GM21786 (cell line): ENCODE measurements at regions not wholly inside any gene's neighbourhood (a gene's known extent, or its start where the extent isn't known, plus 50 kb on each side); places are given as distances from the start of the nearest gene placed in this dataset.
"Not testable (repeated sequence)": the region's sequence is repeated elsewhere in the genome, so short reads cannot be mapped to it uniquely, and the experiment has no call there.

ENCODE experiments used
- ATAC-seq: cut with Tn5 transposase; IDR thresholded peaks from one replicate; pipeline ENCODE4 v1.9.1; 2021; ENCODE audit not compliant: unreplicated experiment

DNA sequence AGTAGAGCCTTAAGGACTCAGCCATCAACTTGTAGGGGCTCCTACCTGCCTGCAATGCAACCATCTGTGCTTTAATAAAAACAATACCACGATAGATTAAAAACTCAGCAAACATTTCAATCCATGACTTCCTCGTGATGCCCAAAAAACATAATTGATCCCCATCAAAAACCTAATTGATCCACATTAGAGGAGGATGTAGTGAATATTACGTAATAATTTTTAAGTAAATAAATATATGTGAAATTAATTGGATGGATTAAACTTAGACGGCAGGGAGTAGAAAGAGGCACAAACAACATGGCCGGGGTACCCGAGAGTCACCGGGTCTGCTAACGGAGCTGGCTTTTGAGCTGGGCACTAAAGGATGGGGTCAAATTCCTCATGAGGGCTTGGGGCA lies 87.3 kb downstream of the ARL4C start:
- ATAC-seq, result no peak

DNA sequence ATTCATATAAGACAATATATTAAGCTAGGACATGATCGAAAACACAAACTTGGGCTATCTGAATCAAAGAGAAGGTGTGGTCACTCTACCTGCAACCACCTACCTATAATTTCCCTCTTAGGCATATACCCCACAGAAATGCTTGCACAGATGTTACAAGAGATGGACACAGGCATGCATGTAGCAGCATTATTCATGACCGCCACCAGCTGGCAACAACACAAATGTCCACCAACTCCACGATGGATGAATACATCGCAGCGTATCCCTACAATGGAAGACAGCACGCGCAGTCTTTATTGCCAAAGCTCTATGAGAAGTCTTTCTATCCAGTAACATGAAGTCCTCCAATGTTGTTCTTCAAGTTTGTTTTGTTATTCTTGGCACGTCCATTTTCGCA lies 90.8 kb downstream of the ARL4C start:
- no peak for ATAC-seq

DNA sequence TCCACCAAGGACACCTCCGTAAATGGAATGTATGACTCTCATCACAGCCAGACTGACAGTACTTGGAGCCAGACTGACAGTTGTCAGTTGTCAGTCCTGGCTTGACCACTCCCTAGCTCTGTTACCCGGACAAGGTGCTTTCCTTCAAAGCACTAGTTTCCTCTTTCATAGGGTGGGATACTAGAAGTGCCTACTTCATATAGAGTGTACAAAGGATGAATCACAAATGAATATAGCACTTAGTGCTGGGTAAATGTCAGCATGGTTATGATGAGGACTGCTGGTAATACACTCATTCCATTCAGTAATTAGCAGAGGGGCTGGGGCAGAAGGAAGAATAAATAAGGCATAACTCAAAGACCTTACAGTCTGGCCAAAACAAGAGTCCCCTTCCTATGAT lies 91.4 kb downstream of the ARL4C start:
- ATAC-seq, result no peak

DNA sequence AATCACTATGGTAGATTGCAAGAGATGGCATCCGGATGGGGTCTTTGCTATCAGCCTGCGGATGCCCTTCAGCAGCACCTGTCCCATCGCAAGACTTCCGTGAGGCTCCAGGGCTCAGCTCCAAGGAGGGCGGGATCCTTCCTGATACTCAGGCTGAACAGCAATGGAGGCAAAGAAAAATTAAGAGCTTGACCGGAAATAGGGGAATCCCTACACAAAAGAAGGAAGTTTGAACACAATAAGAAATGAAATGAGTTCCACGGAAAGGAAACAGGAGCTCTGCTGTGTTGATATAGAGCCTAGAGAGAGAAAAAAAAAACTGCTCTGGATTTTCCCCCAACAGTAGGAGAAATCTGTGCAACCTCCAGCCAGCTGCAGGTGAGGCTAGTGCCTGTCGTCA lies 91.9 kb downstream of the ARL4C start:
- ATAC-seq, result no peak

DNA sequence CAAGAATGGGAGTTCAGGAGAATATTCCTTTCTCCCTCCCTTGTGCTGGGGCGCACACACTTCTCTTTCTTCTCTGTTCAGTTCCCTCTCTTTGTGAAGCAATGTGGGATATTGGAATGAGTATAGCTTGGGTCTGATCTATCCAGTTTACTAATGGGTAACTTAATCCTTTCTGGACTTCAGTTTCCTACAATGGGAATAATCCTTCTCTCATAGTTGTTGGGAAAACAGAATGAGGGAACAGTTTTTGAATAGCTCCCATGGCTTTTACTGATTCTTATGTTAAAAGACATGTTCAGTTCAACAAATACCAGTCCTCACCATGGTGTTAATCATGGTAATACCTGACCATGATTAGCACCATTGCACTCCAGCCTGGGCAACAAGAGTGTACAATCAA lies 93.1 kb downstream of the ARL4C start:
- no peak for ATAC-seq

DNA sequence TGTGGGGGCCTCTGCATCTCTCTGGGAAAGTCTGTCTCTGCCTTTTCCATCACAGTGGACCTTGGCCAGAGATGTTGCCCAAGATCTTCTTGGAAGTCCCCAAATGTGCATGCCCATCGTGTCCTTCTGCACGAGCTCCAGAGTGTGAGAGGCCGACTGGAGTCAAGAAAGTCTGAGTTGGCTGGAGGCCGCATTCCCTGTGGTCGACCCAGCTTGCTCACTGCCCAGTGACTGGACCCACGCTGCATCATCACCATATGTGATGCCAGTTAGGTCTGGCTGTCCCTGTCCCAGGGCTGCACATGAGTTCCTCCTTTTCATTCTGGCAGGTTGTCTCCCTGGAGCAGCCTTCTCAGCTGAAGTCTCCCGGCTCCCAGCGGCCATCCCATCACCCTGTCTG lies 93.8 kb downstream of the ARL4C start:
- ATAC-seq, result no peak

DNA sequence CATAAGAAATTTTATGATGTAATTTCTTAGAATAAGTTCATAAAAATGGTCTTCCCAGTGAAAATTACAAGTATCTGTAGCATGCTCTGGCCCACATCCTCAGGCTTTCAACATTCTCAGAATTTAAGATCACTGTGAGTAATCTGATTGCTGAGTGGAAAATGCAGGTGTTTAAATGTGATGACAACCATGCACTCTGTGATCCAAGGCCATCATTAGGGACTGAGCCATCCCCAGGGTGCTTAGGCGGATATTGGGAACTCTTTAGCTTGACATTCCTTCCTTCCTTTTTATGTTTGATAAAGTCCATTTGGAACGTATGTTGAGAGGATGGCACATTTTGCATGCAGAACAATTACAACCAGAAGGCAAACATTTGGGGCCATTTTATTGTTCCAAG lies 95.5 kb downstream of the ARL4C start:
- no peak for ATAC-seq

DNA sequence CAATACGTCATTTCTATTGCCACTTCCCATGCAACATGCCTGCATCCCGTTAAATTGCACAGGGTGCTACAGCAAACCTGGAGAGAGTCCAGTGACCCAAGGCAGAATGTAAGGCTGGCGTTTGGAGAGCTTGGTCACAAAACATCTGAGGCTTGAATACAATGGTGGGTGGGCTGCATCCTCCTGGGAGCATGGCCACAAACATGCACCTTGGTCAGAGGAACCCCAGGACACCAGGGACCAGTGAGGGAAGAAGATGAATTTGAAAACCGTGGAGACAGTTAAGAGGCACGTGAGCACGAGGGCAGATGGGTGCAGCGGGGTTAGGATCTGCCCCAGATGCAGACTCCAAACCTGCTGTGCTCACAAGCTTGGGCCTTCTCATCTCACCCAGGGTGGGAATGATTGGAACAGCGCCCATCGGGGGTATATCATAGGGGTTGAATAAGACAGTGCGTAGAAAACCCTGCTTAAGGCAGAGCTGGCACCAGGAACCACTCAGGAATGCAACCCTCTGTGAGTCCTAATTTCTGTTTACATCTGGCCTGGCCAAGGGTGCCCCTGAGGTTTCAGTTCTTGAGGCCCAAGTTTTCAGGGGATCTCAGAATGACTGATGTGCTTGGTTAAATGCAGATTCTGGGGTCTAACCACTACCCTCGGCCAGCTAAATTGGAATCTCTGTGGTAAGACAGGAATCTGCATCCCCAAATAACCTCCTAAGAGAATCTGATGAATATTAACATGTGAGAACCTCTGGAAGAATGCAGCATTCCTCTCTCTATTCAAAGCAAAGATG lies 97.2 kb downstream of the ARL4C start:
- no peak for ATAC-seq

DNA sequence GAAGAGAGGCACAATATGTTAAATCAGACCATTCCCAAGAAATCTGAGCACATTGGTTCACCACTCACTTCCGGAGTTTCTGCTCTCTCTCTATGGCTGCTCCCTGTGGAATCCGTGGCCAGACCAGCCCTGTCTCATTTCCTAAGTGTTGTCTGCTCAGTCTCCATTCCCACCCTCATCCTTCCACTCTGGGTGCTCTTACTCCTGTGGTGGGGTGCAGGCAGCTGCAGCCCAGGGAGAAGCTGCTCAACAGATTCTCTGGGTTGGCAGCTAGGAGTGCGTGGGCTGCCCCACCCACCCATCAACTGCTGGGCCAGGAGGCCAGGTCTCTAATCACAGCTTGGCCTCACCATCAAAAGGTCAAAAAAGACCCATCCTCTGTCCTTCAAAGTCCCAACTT lies 98.3 kb downstream of the ARL4C start:
- ATAC-seq, result no peak

DNA sequence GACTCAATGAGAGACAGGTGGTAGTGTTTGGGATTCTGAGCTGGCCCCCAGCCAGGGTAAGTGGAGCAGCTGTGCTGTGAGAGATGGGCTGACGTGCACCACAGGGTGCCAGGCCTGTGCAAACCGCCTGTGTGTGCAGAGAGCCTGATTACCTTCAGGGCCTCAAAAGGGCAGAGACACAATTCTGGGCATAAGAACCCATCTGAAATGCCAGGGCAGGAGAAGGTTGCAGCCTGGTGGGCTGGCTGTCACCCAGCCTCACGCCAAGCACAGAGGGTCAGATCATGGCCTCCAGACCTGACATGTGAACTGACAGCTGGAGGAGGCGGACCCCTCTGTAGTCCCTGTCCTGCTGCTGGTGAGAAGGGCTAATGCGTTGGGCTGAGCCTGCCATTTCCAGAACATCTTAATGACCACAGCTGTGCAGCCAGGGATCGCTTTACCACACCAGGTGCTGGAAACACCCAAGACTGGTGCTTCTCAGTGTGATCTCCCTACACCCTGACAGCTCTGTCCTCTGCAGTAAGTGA lies 100.9 kb downstream of the ARL4C start:
- no peak for ATAC-seq

DNA sequence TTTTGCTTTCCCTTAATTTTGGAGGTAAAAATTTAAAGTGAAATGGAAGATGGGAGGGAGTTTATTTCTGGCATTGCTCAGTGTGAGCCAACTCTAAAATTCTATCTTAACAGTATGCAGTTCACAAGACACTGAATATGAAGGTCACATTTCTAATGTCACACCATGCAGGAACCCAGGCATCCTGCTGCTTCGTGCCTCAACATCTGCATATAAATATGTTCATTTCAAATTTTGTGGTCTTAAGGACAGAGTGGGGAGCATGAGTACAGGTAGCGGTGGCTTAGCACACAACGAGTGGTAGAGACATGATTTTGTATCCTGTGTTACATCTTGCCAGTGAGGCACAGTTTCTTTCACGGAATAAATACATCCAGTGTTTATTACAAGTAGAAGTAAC lies 102.4 kb downstream of the ARL4C start:
- ATAC-seq, result no peak

DNA sequence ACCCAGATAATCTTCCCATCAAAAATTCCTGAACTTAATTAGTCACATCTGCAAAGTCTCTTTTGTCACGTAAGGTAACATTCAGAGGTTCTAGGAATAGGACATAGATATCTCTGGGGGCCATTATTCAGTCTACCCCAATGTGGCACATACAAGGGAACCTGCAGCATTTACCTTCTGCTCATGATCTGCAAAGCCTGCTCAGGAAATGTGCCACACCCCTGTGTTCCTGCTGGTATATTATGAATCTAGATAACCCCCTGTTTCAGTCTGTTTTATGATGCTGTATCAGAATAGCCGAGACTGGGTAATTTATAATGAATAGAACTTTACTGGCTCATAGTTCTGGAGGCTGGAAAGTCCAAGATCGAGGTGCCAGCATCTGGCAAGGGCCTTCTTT lies 103.5 kb downstream of the ARL4C start:
- ATAC-seq, result no peak

DNA sequence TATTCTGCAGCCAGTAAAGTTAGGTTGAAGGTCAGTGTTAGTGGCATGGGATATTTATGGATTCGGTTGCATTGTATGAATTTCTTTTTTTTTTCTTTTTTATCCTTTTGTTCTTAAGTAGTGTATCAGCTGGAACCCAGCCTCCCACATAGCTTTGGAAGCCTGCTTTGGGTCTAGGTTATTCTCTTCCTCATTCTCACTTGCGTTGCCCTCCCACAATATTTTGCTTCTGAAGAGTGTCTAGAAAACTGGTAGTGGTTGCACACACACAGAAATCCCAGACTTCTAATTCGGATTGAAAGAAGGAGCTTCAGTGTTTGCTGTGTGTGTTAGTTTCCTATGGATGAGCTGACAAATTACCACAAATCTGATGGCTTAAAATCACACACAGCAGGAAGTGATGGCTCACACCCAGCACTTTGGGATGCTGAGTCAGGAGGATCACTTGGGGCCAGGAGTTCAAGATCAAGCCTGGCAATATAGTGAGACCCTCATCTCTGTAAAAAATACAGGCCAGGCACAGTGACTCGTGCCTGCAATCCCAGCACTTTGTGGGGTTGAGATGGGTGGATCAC lies 104.8 kb downstream of the ARL4C start:
- no peak for ATAC-seq

DNA sequence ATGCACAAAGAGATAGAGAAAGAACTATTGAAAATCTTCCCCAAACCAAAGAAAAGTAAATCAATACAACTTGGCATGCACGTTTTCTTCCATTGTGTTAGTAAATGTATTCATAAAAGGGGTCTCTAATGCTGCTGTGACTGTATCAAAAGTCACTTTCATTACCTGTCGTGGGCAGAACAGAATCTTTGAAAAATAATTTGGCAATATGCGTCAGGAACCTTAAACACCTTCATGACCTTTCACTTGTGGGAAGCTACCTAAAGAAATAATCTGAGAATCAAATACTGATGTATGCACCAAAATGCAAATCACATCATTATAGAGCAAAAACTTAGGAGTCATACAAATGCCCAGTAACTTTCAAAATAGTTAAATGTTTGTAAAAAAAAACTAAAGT lies 105.3 kb downstream of the ARL4C start:
- no peak for ATAC-seq

DNA sequence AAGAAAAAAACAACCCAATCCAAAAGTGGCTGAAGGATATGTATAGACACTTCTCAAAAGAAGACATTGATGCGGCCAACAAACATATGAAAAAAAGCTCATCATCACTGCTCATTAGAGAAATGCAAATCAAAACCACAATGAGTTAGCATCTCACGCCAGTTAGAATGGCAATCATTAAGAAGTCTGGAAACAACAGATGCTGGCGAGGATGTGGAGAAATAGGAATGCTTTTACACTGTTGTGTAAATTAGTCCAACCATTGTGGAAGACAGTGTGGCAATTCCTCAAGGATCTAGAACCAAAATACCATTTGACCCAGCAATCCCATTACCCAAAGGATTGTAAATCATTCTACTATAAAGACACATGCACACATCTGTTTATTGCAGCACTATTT lies 107.2 kb downstream of the ARL4C start:
- not testable (repeated sequence) for ATAC-seq

DNA sequence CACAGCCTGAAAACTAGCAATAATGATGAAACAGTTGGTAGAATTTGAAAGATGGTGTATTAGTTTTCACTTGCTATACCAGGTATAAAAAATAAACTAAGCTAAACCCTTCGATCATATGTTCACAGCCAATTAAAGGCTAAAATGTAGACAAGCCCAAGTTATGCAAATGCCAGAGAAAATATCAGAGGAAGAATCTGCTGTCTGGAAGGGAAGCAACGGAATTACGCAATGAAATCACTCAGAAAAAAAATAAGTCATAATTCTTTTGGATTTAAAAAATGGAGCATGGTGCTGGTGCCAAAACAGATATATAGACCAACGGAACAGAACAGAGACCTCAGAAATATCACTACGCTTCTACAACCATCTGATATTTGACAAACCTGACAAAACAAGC lies 108.3 kb downstream of the ARL4C start:
- ATAC-seq, result no peak

DNA sequence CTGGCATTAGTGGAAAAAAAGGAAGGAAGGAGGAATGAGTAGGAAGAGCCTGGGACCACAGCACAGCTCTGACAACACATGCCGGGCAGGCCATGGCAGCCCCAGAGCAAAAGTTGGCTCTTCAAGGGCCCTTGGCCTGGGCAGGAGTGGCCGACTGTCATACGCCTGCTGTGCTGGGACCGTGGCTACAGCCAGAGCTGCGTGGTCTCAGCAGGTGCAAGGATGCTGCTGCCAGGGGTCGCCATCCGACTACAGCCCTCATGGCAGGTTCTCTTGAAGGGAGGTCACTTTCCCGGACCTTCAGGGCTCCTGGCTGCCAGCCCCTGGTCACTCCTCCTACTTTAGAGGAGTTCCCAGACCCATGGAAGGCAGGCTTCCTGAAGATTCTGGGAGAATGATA lies 109.9 kb downstream of the ARL4C start:
- no peak for ATAC-seq

DNA sequence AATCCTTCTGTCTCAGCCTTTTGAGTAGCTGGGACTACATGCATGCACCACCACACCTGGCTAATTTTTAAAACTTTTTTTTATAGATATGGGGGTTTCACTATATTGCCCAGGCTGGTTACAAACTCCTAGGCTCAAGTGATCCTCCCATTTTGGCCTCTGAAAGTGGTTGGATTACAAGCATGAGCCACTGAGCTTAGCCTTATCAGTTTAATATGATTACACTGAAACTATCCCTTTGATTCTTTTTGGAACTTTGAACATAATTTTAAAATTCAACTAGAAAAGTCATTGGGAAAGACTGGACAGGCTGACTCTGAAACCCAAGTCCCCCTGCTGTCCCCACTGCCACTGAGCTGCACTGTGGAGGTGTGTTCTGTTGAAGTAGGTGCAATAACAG lies 114.8 kb downstream of the ARL4C start:
- no peak for ATAC-seq

DNA sequence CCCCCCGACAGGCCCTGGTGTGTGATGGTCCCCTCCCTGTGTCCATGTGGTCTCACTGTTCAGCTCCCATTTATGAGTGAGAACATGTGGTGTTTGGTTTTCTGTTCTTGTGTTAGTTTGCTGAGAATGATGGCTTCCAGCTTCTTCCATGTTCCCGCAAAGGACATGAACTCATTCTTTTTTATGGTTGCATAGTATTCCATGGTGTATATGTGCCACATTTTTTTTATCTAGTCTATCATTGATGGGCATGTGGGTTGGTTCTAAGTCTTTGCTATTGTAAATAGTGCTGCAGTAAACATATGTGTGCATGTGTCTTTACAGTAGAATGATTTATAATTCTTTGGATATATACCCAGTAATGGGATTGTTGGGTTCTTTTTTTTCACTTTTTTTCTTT lies 117.9 kb downstream of the ARL4C start:
- ATAC-seq, result not testable (repeated sequence)

DNA sequence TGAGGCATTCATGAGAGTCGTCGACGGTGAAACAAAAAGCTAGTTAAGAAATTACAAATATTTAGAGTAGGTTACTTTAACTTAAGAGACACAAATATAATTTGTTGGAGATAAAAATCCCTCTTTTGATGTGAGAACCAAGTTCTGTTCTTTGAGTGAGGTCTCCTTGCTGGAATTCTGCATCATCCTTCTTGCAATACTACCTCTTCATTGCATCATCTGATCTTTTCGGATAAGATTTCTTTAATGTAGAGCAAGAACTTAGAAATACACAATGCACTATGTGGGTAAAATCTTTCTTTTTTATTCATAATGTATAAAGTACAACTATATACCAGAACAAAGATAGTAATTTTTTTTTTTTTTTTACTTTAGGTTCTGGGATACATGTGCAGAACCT lies 118.4 kb downstream of the ARL4C start:
- ATAC-seq, result no peak

DNA sequence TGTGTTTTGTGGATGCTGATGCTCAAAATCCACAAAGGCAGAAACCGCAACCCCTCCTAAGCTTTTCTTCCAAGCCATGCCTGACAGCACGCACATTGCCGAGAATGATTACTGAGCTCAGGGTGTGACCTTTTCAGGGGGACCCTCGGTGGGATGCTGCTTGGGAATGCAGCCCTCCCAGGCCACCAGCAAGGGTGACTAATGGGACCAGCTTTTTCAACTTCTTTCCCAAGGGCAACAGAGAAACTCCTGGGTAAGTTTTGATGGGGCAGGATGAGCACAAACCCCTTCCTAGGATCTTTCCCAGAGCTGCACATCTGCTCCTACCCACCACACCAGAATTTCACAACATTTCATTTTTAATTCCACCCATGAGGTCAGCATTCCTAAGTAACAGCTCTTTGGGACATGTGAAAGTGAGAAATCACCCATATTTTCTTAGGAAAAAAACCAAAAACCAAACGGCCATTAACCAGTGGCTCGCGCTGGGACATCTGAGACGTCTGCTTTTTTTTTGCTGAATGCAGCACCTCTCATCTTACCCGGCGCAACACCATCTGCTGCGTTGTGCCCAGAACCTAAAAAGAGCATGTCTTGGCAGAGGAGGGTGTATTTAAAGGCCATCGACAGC lies 119.0 kb downstream of the ARL4C start:
- no peak for ATAC-seq

DNA sequence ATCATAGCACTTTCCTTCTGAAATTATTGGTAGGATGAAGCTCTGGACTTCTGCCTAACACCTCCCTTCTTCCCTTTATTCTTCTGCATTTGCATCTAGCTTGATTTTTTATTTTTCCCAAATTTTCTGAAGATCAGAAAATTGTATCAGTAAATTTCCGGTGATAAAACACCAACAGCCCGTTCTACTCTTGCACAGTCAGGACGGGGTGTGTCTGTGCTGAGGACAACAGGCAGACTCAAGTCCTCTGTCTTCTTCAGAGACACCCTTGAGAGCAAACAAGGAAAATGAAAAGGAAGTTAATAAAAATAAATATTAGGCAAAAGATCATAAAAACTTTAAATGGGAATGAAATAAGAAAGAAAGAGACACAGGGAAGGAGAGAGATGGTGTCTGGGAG lies 120.7 kb downstream of the ARL4C start:
- no peak for ATAC-seq
